Heart left ventricle (tissue), 16 donors: ENCODE measurements at regions not wholly inside any gene's neighbourhood (a gene's known extent, or its start where the extent isn't known, plus 50 kb on each side); places are given as distances from the start of the nearest gene placed in this dataset.

Source experiments
- ATAC-seq, 4 donors: fragments of 200-7000 bp; cut with Tn5 transposase; one replicate each; pipeline ENCODE4 v1.9.1; 2020 to 2022; ENCODE audit warnings: moderate library complexity in 4 of 4, mild to moderate bottlenecking in 3 of 4, moderate number of reproducible peaks in 1 of 4
- DNase-seq, 5 donors: peaks; one replicate each; pipeline ENCODE4 v3.0.0-alpha.2; 2020
- H3K27ac ChIP-seq, 12 donors: fragments of 200-600 bp; sonication (generic) in 4 of 12; one replicate each; pipeline versions ENCODE4 v1.5.0 to v1.8.0; 2016 to 2022; ENCODE audit warnings: mild to moderate bottlenecking in 2 of 12
- H3K27me3 ChIP-seq, 9 donors: fragments of 200-600 bp; sonication (generic) in 2 of 9; one replicate each; pipeline versions ENCODE4 v1.5.1 to v1.8.0; 2016 to 2022; ENCODE audit warnings: mild to moderate bottlenecking in 3 of 9
- H3K36me3 ChIP-seq, 9 donors: fragments of 200-600 bp; sonication (generic) in 2 of 9; one replicate each; pipeline versions ENCODE4 v1.5.0 to v1.8.0; 2018 to 2022; ENCODE audit warnings: mild to moderate bottlenecking in 2 of 9
- H3K4me1 ChIP-seq, 12 donors: fragments of 200-600 bp; sonication (generic) in 4 of 12; one replicate each; pipeline versions ENCODE4 v1.5.0 to v1.8.0; 2016 to 2022; ENCODE audit warnings: mild to moderate bottlenecking in 3 of 12
- H3K4me3 ChIP-seq, 12 donors: fragments of 200-600 bp; sonication (generic) in 4 of 12; one replicate each; pipeline versions ENCODE4 v1.5.0 to v1.8.0; 2017 to 2022; ENCODE audit warnings: mild to moderate bottlenecking in 9 of 12, moderate library complexity in 4 of 12
- H3K9me3 ChIP-seq, 12 donors: fragments of 200-600 bp; sonication (generic) in 4 of 12; one replicate each; pipeline versions ENCODE4 v1.5.0 to v1.8.0; 2016 to 2022; ENCODE audit warnings: mild to moderate bottlenecking in 1 of 12
- POLR2A ChIP-seq, 2 donors: fragments of 450-650 bp; IDR thresholded peaks; one replicate each; pipeline ENCODE4 v1.6.1; 2017; ENCODE audit warnings: antibody characterized with exemption in 2 of 2, mild to moderate bottlenecking in 2 of 2, moderate library complexity in 2 of 2
- WGBS, 4 donors: extraction: QIAGEN DNeasy Blood & Tissue Kit in 2 of 4; methylation state at CpG; one replicate each; pipeline versions ENCODE4 v1.1.5 to v1.1.7; 2013 to 2018; 5-methylcytosine and 5-hydroxymethylcytosine counted together
- intact Hi-C, 10 donors: fragments of 100-400 bp; cut with DNase I; formaldehyde crosslinking; loops; one replicate each; pipeline versions ENCODE4 v1.11.1 to v1.14.2; 2022
- TF ChIP-seq, protein P1 (sequence below), 12 donors: fragments of 200-600 bp; sonication (generic) in 4 of 12; IDR thresholded peaks; one replicate each; pipeline versions ENCODE4 v1.5.0 to v1.8.0; 2018 to 2022; ENCODE audit warnings: antibody characterized with exemption in 12 of 12, mild to moderate bottlenecking in 5 of 12
- donor health status: ischemic (EF 13 %, LVEDD 7.1; RV severe dilation, severe dysfunction).
- donor health status: healthy with polysubstance abuse.
- donor health status: DM: no; HTN: yes; CAD: no.
- donor health status: DM: no; HTN: no; CAD: no.
- donor health status: ischemic (EF 25% LVEDD 6.9; RV normal size, moderate dysfunction).
- donor health status: ischemic (EF 25% LVEDD 5.7; RV mildly dilated, moderate dysfunction).
- donor health status: healthy.
- donor health status: DM: yes; HTN: yes; CAD: no.
- donor health status: ischemic (EF 35%, LVEDD 5.7; RV mildly dilated, moderate dysfunction).
- donor health status: nonischemic (EF 11% LVEDD 7.7; RV severe dilation, severe dysfunction).
- donor health status: DM: yes; HTN: yes; CAD: no.
- donor health status: PGD.
- donor health status: ischemic (EF 29% LVEDD 5.4; RV normal size, mild dysfunction).
- donor health status: nonischemic (EF 23%, LVEDD 6.1; RV moderate dilation, normal function).

DNA sequence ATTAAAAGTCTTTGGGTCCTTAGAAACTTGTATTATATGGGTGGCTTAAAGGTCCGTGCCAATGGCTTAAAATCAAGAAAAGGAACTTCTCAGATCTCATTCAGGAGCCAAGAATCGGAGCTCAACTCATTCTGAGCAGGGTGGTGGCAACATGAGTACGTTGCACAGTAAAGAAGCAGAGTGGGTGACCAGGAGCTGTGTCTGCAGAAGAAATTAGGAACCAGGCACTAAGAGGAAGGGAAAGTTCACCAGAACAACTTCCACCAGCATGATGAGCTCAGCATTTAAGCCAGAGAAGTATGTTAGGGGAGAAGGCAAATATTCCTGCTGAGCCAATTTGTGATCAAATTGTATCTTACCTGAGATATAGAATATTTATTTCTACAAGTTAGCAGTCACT, 236.0 kb upstream of the NRP1 start:
- DNase-seq (peak in 1 of 5 donors; percentile 18), ATAC-seq (peak in 3 of 4 donors; percentile 67 to 79 (median 70))
- H3K9me3 ChIP-seq, result no peaks in the 10 kb centered on the region
- H3K27me3 ChIP-seq, result no peaks in the 10 kb centered on the region
- intact Hi-C loops, result loop anchor here in 1 of 10 donors (5.0 kb wide), 1 partner anchor 702 kb away; no protein-coding TSS in a partner anchor
- H3K36me3 ChIP-seq, result no peaks in the 10 kb centered on the region
- peak overlapping the region in 1 of 12 donors; percentile 85 for H3K27ac ChIP-seq
- 82 to 94% (median 85%) methylated on average over 3 of the region's 3 CpGs for WGBS, 4 donors
- no peak overlapping the region for H3K4me3 ChIP-seq
- H3K4me1 ChIP-seq, result peaks cover 0 to 29% (median 0%) of the 10 kb centered on the region in 12 donors
- TF ChIP-seq, protein P1, sequence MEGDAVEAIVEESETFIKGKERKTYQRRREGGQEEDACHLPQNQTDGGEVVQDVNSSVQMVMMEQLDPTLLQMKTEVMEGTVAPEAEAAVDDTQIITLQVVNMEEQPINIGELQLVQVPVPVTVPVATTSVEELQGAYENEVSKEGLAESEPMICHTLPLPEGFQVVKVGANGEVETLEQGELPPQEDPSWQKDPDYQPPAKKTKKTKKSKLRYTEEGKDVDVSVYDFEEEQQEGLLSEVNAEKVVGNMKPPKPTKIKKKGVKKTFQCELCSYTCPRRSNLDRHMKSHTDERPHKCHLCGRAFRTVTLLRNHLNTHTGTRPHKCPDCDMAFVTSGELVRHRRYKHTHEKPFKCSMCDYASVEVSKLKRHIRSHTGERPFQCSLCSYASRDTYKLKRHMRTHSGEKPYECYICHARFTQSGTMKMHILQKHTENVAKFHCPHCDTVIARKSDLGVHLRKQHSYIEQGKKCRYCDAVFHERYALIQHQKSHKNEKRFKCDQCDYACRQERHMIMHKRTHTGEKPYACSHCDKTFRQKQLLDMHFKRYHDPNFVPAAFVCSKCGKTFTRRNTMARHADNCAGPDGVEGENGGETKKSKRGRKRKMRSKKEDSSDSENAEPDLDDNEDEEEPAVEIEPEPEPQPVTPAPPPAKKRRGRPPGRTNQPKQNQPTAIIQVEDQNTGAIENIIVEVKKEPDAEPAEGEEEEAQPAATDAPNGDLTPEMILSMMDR (IDR thresholded peaks at IDR 0.05), result no peak
- TF ChIP-seq POLR2A (IDR thresholded peaks at IDR 0.05), result no peak

DNA sequence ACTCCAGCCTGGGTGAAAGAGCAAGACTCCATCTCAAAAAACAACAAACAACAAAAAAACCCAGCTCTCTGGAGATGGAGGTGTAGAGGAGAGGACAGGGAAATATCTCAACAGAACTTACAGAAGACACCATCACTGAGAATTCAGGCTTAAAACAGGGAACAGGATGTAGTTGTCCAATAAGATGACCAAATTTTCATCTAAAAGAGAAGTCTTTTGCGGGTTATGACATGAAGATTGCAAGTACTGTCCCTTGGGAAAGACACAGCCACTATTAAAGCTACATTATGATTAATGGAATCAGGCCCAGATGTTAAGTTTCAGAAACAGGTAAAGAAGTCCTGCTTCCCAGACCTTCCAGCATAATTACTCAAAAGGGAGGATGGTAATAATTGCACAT, 235.2 kb upstream of the NRP1 start:
- DNase-seq (no peak), ATAC-seq (peak in 1 of 4 donors; percentile 29)
- TF ChIP-seq, protein P1 (IDR thresholded peaks at IDR 0.05), result no peak
- no peak for TF ChIP-seq POLR2A (IDR thresholded peaks at IDR 0.05)
- H3K4me1 ChIP-seq, result peaks cover 0 to 32% (median 0%) of the 10 kb centered on the region in 12 donors
- no peaks in the 10 kb centered on the region for H3K27me3 ChIP-seq
- H3K9me3 ChIP-seq, result no peaks in the 10 kb centered on the region
- peak overlapping the region in 1 of 12 donors; percentile 85 for H3K27ac ChIP-seq
- H3K4me3 ChIP-seq, result no peak overlapping the region
- no peaks in the 10 kb centered on the region for H3K36me3 ChIP-seq
- WGBS, 4 donors, result 75 to 85% (median 81%) methylated on average over 1 of the region's 1 CpG
- intact Hi-C loops, result loop anchor here in 1 of 10 donors (5.0 kb wide), 1 partner anchor 703 kb away; no protein-coding TSS in a partner anchor

DNA sequence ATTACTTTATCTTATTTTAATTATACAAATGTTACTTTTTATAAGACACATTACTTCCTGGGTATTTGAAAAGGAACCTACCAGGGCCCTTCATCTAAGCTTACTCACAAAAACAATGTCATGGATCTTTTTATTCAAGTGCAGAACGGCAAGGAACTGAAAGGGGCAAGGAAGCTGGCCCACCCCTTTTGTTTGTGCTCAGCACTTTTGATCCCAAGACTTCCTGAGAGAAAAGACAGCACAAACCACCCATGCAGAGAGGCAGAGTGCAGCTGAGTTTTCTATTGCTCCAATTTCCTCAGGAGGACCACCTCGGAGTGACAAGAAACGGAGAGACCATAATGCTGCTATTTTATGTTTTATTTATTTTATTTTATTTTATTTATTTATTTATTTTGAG, 232.0 kb upstream of the NRP1 start:
- no peak overlapping the region for H3K4me3 ChIP-seq
- peak in 1 of 4 donors; percentile 37 for ATAC-seq
- H3K27ac ChIP-seq, result peak overlapping the region in 1 of 12 donors; percentile 61
- intact Hi-C loops, result no loop called here
- no peaks in the 10 kb centered on the region for H3K27me3 ChIP-seq
- WGBS, 4 donors, result 75 to 83% (median 78%) methylated on average over 3 of the region's 3 CpGs
- no peak for TF ChIP-seq POLR2A (IDR thresholded peaks at IDR 0.05)
- TF ChIP-seq, protein P1 (IDR thresholded peaks at IDR 0.05), result no peak
- no peak for DNase-seq
- H3K9me3 ChIP-seq, result no peaks in the 10 kb centered on the region
- peaks cover 0 to 32% (median 0%) of the 10 kb centered on the region in 12 donors for H3K4me1 ChIP-seq
- H3K36me3 ChIP-seq, result no peaks in the 10 kb centered on the region

DNA sequence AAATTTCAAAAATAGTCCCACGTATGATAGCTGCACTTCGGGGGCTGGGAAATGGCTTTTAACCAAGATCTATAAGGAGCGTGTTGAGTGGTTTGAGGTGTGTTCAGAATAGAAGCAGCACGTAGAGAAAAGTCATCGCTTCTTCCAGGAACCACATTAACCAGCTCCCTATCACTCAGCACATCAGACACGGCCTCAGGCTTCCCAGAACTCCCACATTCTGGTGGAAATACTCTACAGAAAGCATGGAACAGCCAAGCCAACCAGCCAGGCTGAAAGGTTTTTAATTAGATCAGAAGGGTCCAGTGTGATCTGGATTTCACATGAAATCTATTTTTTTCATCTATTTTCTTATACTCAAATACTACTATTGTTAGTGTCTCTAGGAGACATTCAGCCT, 231.5 kb upstream of the NRP1 start:
- intact Hi-C loops, result no loop called here
- ATAC-seq (peak in 2 of 4 donors; percentile 49 to 53), DNase-seq (no peak)
- Histone ChIP-seq H3K4me1 (peaks cover 0 to 31% (median 0%) of the 10 kb centered on the region in 12 donors), H3K4me3 (no peak overlapping the region), H3K27me3 (no peaks in the 10 kb centered on the region), H3K9me3 (no peaks in the 10 kb centered on the region), H3K27ac (peak overlapping the region in 1 of 12 donors; percentile 61), H3K36me3 (no peaks in the 10 kb centered on the region)
- TF ChIP-seq, protein P1 (IDR thresholded peaks at IDR 0.05), result no peak
- no peak for TF ChIP-seq POLR2A (IDR thresholded peaks at IDR 0.05)
- WGBS, 4 donors, result 42 to 58% (median 54%) methylated on average over 6 of the region's 6 CpGs
